Gastroesophageal sphincter (tissue), 3 donors: ENCODE measurements at regions not wholly inside any gene's neighbourhood (a gene's known extent, or its start where the extent isn't known, plus 50 kb on each side); places are given as distances from the start of the nearest gene placed in this dataset.

Source experiments
- CTCF ChIP-seq, 4 experiments: fragments of 200-600 bp in 2 of 4; fragments of 450-650 bp in 2 of 4; sonication (generic) in 1 of 4; IDR thresholded peaks; one replicate each; pipeline ENCODE4 v1.5.1; 2017 to 2019; ENCODE audit warnings: antibody characterized with exemption in 4 of 4, mild to moderate bottlenecking in 2 of 4, moderate library complexity in 2 of 4
- POLR2AphosphoS5 ChIP-seq: sonication (generic); formaldehyde crosslinking; IDR thresholded peaks from one replicate; pipeline ENCODE4 v1.6.1; 2017; ENCODE audit warnings: antibody characterized with exemption

GRCh38 chr19:29876414-29876813 is 64.6 kb downstream of the CCNE1 start:
- TF ChIP-seq CTCF (IDR thresholded peaks at IDR 0.05), result no peak
- no peak for TF ChIP-seq POLR2AphosphoS5
